Breast epithelium (tissue), 3 donors: ENCODE measurements at regions not wholly inside any gene's neighbourhood (a gene's known extent, or its start where the extent isn't known, plus 50 kb on each side); places are given as distances from the start of the nearest gene placed in this dataset.

ENCODE experiments used
- POLR2A ChIP-seq: fragments of 450-650 bp; IDR thresholded peaks from one replicate; pipeline ENCODE4 v1.6.1; 2016; ENCODE audit warnings: antibody characterized with exemption, mild to moderate bottlenecking, moderate library complexity
- POLR2AphosphoS5 ChIP-seq, 3 donors: sonication (generic); formaldehyde crosslinking; IDR thresholded peaks; one replicate each; pipeline ENCODE4 v1.6.1; 2017; ENCODE audit warnings: antibody characterized with exemption in 3 of 3
- TF ChIP-seq, protein P1 (sequence below), 3 donors: fragments of 450-650 bp; IDR thresholded peaks; one replicate each; pipeline ENCODE4 v1.5.1; 2016 to 2017; ENCODE audit warnings: antibody characterized with exemption in 3 of 3, mild to moderate bottlenecking in 3 of 3, moderate library complexity in 3 of 3

GRCh38 chr18:25923193-25923592 lies 167.2 kb downstream of the SS18 start:
- TF ChIP-seq, protein P1, sequence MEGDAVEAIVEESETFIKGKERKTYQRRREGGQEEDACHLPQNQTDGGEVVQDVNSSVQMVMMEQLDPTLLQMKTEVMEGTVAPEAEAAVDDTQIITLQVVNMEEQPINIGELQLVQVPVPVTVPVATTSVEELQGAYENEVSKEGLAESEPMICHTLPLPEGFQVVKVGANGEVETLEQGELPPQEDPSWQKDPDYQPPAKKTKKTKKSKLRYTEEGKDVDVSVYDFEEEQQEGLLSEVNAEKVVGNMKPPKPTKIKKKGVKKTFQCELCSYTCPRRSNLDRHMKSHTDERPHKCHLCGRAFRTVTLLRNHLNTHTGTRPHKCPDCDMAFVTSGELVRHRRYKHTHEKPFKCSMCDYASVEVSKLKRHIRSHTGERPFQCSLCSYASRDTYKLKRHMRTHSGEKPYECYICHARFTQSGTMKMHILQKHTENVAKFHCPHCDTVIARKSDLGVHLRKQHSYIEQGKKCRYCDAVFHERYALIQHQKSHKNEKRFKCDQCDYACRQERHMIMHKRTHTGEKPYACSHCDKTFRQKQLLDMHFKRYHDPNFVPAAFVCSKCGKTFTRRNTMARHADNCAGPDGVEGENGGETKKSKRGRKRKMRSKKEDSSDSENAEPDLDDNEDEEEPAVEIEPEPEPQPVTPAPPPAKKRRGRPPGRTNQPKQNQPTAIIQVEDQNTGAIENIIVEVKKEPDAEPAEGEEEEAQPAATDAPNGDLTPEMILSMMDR (IDR thresholded peaks at IDR 0.05), result no peak
- TF ChIP-seq POLR2A, result no peak
- TF ChIP-seq POLR2AphosphoS5 (IDR thresholded peaks at IDR 0.05), result no peak
